Head of caudate nucleus (tissue), 42 donors: ENCODE measurements at regions not wholly inside any gene's neighbourhood (a gene's known extent, or its start where the extent isn't known, plus 50 kb on each side); places are given as distances from the start of the nearest gene placed in this dataset.
A peak's percentile ranks its signal among the peaks of the same experiment; 100 is the strongest.

Source experiments
- DNase-seq, 42 donors: peaks; one replicate each; pipeline versions ENCODE4 v3.0.0 to v3.0.0-alpha.2; 2020 to 2021; ENCODE audit warnings: mixed read lengths in 7 of 42
- intact Hi-C: fragments of 100-400 bp; cut with DNase I; formaldehyde crosslinking; loops from one replicate; pipeline ENCODE4 v1.15.0; 2022

GRCh38 chr15:31847961-31848360, 182.4 kb upstream of the CHRNA7 start:
- no peak for DNase-seq
- intact Hi-C loops = no loop called here

GRCh38 chr15:31848621-31849020, 181.7 kb upstream of the CHRNA7 start:
- intact Hi-C loops = no loop called here
- no peak for DNase-seq

DNA sequence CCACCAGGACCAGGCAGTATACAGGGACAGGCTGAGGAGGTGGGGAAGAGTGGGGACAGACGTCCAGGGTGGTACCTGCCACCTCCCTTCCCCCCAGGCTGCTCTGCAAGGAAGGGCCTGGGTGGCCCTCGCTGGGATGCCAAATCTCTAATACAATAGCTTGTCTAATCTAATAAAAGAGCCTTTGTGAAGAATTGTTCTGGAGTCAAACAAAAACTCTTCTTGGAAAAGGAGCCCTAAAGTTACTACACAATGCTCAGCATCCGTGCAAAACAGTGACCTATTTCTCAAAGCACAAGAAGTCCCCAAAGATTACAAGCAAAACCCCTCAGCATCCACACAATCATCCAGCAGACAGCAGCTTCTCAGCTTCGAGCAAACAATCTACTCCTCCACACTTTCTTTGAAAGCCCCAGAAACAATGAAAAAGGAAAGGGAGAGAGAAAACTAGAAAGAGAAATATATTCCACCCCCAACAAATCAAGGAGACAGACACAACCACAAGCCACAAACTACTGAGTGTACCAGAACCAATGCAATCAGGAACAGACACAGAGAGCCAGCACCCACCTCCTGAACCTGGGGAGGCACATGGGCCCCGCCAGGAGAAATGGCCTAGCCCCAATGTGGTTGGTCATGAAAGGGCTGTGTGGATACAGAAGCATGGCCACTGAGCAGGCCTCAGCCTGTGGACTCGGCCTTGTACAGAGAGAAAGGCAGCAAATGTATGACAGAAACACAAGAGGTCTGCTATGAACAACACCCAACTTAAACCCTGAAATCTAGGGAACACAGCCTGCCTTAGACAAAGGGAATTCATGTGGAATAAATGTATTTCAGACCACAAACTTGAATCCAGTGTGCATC, 177.1 kb upstream of the CHRNA7 start:
- DNase-seq = peak in 13 of 42 donors; percentile 35 to 72 (median 62)
- intact Hi-C loops = no loop called here

- intact Hi-C loops = no loop called here
- DNase-seq = no peak
Measured at GRCh38 chr15:31856581-31856980, 173.7 kb upstream of the CHRNA7 start.

DNA sequence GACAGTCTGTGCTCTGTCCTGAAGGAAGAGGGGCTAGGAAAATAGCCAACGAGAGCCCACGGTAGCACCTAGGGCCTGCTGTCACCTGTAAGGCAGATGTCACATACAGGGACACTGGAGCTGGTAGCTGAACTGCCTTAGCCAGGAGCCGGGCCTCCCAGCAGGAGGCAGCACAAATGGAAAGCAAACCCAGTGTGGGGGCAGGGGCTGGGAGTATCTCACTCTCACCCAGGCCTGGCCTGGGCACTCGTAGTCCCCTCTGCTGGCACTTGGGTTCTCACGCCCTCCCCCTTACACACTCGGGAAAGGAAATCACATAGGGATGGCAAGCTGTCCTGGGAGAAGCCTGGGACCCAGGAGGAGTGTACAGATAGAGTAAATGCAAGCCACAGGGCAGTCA, 173.1 kb upstream of the CHRNA7 start:
- intact Hi-C loops = no loop called here
- no peak for DNase-seq

- DNase-seq = no peak
- intact Hi-C loops = no loop called here
Measured at GRCh38 chr15:31858026-31858425, 172.3 kb upstream of the CHRNA7 start.

GRCh38 chr15:31866248-31866647, 164.1 kb upstream of the CHRNA7 start:
- intact Hi-C loops = no loop called here
- no peak for DNase-seq

DNA sequence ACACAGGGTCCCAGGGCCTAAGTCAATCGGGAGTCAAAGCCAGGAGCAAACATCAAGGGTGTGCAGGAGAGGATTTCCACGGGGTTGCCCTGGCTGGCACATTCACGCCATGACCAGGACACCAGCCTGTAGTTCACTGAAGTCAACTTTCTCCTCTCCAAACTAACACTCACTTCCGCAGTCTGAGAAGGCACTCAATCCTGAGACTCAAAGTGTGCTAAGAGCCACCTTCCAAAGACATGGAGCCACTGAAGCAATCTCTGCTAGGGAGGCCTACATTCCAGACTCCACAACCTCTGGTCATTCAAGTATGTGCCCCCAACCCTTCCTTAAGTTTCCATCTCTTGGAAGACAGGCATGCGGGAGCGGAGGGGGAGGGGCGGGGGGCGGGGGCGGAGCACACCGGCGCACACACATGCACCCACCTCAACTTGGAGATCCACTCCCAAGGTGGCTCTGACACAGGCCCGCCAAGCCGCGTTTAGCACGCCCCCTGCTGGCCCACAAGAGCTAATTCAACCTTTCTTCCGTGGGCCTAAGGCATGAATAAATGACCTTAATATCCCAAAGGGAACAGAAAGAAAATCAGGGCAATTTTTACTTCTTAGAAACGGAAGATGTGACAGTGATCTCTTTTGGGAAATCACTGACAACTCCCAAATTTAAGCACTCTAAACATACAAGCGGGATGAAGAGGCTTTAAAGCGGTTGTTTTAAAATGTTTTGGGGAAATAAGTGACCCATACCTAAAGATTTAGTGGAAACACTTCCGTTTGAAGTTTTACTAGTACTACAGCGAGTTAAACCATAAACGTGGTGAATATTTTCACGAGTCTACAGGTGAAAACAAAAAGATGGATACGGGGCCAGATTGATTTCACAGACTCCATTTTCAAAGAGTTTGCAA, 162.5 kb upstream of the CHRNA7 start:
- intact Hi-C loops = no loop called here
- peak in 39 of 42 donors; percentile 46 to 93 (median 81) for DNase-seq

- intact Hi-C loops = no loop called here
- peak in 17 of 42 donors; percentile 20 to 64 (median 44) for DNase-seq
Measured at GRCh38 chr15:31869686-31870307, 160.5 kb upstream of the CHRNA7 start.

- intact Hi-C loops = no loop called here
- DNase-seq = peak; percentile 75 to 98 (median 94)
Measured at GRCh38 chr15:31870328-31871165, 159.8 kb upstream of the CHRNA7 start, which contains the start of gene OTUD7A. Gene OTUD7A (minus strand): TSS chr15:31870673.

GRCh38 chr15:31871166-31871886, 159.0 kb upstream of the CHRNA7 start:
- no peak for DNase-seq
- intact Hi-C loops = no loop called here

DNA sequence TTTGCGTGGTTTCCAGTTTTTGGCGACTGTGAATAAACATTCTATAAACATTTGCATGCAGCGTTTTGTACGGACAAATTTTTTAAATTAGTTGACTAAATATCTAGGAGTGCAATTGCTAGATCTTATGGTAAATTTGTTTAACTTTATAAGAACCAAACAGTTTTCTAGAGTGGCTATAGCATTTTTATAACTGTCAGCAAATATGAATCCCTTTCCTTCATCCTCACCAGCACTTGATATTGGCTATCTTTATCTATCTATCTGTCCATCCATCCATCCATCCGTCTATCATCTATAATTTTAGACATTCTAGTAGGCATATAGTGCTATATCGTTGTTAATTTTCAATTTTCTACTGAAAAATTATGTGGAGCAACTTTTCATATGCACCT, 158.4 kb upstream of the CHRNA7 start:
- intact Hi-C loops = no loop called here

GRCh38 chr15:31887246-31887645, 143.1 kb upstream of the CHRNA7 start:
- DNase-seq = peak in 32 of 42 donors; percentile 7 to 72 (median 35)
- intact Hi-C loops = no loop called here

More for the DNA sequence above, 158.4 kb upstream of the CHRNA7 start:
- no peak for DNase-seq

DNA sequence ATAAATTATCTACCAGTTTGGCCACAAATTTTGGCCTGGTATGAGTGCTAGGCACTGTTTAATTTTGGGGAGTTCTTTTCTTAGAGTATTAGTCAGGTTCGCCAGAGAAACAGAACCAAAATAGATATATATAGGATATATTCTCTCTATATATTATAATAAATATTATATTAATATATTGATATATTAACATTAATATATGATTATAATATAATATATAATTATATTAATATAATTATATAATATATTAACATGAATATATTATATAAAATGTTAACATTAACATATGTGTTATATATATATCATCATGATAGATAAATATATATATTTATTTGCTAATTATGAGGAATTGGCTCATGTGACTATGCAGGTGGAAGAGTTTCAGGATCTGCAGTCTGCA, 137.8 kb upstream of the CHRNA7 start:
- intact Hi-C loops = no loop called here
- no peak for DNase-seq

GRCh38 chr15:31893780-31894179, 136.5 kb upstream of the CHRNA7 start:
- no peak for DNase-seq
- intact Hi-C loops = no loop called here

DNA sequence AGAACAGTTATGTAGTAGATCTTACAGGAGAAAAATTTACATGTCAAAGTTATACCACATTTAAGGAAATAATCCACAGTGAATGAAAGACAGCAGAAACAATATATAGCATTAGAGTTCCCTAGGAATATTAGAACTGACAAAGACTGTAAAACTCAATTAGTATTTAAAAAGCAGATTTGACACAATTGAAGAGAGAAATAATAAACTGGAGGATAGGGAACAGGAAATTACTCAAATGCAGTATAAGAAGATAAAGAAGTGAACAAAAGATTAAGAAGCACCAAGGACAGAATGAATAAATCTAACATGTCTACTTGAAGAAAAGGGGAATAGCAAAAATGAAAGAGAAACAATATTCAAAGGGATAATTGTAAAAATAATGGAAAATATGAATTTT, 132.6 kb upstream of the CHRNA7 start:
- intact Hi-C loops = no loop called here
- no peak for DNase-seq

GRCh38 chr15:31901501-31901900, 128.8 kb upstream of the CHRNA7 start:
- intact Hi-C loops = no loop called here
- DNase-seq = no peak

GRCh38 chr15:31905054-31905453, 125.3 kb upstream of the CHRNA7 start:
- no peak for DNase-seq
- intact Hi-C loops = no loop called here
